ENCODE measurements at regions not wholly inside any gene's neighbourhood (a gene's known extent, or its start where the extent isn't known, plus 50 kb on each side); places are given as distances from the start of the nearest gene placed in this dataset.

DNA sequence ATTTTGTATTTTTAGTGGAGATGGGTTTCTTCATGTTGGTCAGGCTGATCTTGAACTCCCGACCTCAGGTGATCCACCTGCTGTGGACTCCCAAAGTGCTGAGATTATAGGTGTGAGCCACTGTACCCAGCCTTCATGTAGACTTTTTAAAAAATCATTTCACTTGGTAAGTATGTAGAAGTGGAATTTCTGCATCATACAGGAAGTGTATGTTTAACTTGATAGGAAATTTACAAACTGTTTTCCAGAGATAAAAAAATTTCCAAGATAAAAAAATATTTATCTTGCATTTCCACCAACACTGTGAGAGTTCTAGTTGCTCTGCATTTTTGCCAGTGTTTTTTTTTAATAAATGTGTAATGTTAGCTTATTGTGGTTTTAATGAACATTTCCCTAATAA lies 155.8 kb downstream of the ZNF608 start:
- ChIA-PET CTCF (no interaction called here), POLR2A (no interaction called here)
- Mint-ChIP-seq H3K4me3 (no peak overlapping the region), H3K9me3 (no peaks in the 10 kb centered on the region), H3K4me1 (ENCODE audit: low read depth) (no peaks in the 10 kb centered on the region), H3K27ac (no peak overlapping the region), H3K36me3 (ENCODE audit: low read depth) (no peaks in the 10 kb centered on the region), H3K27me3 (peaks cover 6% of the 10 kb centered on the region)
- DNase-seq (no peak), ATAC-seq (no peak)
- intact Hi-C loops (cut with micrococcal nuclease): no loop called here
- TF ChIP-seq CTCF (IDR thresholded peaks at IDR 0.05): no peak

GRCh38 chr5:124587280-124587679 lies 159.2 kb downstream of the ZNF608 start:
- no peak for TF ChIP-seq CTCF (IDR thresholded peaks at IDR 0.05)
- no peak overlapping the region for H3K4me3 Mint-ChIP-seq
- no peaks in the 10 kb centered on the region for H3K9me3 Mint-ChIP-seq
- H3K4me1 Mint-ChIP-seq (ENCODE audit: low read depth): peaks cover 18% of the 10 kb centered on the region
- no peaks in the 10 kb centered on the region for H3K36me3 Mint-ChIP-seq (ENCODE audit: low read depth)
- H3K27me3 Mint-ChIP-seq: peaks cover 6% of the 10 kb centered on the region
- DNase-seq (no peak), ATAC-seq (no peak)
- CTCF ChIA-PET: no interaction called here
- POLR2A ChIA-PET: no interaction called here
- no peak overlapping the region for H3K27ac Mint-ChIP-seq
- intact Hi-C loops (cut with micrococcal nuclease): no loop called here

DNA sequence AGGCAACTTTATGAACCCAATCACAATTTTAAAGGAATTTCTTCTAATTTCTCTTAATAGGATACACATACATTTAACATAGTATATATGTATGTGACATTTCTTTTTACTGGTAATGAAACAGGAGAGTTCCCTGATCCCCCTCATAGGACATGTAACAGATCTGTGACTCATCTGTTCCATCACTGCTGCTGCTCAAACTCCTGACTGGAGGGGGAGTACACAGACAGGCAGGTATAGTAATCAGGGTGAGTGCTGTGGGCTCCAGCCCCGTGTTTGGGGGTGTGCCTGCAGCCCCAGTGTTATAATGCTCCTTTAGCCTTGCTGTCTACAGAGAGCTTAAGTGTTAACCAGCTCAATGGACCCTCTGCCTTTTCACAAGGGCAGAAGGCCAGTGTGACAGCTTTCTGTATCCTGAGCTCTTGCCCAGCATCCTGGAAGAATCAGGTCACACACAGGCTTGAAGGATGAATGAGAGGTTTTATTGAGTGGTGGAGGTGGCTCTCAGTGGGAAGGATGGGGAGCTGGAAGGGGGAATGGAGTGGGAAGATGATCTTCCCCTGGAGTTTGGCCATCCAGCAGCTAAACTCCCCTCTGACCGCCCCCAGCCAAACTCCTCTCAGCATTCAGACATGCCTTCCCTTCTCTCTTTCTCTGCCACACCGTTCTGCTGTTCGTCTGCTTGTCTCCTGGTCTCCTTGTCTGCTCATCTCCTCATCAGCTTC lies 161.3 kb downstream of the ZNF608 start:
- Mint-ChIP-seq H3K4me3 (no peak overlapping the region), H3K9me3 (no peaks in the 10 kb centered on the region), H3K36me3 (ENCODE audit: low read depth) (no peaks in the 10 kb centered on the region), H3K27me3 (peaks cover 6% of the 10 kb centered on the region), H3K27ac (no peak overlapping the region), H3K4me1 (ENCODE audit: low read depth) (peaks cover 18% of the 10 kb centered on the region)
- CTCF ChIA-PET: no interaction called here
- ATAC-seq (peak; percentile 68), DNase-seq (peak; percentile 51)
- POLR2A ChIA-PET: no interaction called here
- intact Hi-C loops (cut with micrococcal nuclease): loop anchor here (5.0 kb wide), 1 partner anchor 62 kb away; no protein-coding TSS in a partner anchor
- TF ChIP-seq CTCF (IDR thresholded peaks at IDR 0.05): no peak

- DNase-seq (peak; percentile 53), ATAC-seq (peak; percentile 92)
- no peak for TF ChIP-seq CTCF (IDR thresholded peaks at IDR 0.05)
- ChIA-PET POLR2A (no interaction called here), CTCF (no interaction called here)
- Mint-ChIP-seq H3K27me3 (peaks cover 4% of the 10 kb centered on the region), H3K4me3 (no peak overlapping the region), H3K27ac (no peak overlapping the region), H3K9me3 (no peaks in the 10 kb centered on the region), H3K36me3 (ENCODE audit: low read depth) (no peaks in the 10 kb centered on the region), H3K4me1 (ENCODE audit: low read depth) (peaks cover 18% of the 10 kb centered on the region)
- intact Hi-C loops (cut with micrococcal nuclease): loop anchor here (5.0 kb wide), 1 partner anchor 64 kb away; no protein-coding TSS in a partner anchor
Measured at GRCh38 chr5:124583469-124584350, 162.7 kb downstream of the ZNF608 start.

- H3K9me3 Mint-ChIP-seq: no peaks in the 10 kb centered on the region
- intact Hi-C loops (cut with micrococcal nuclease): loop anchor here (5.0 kb wide), 1 partner anchor 65 kb away; no protein-coding TSS in a partner anchor
- no peak for TF ChIP-seq CTCF (IDR thresholded peaks at IDR 0.05)
- ATAC-seq (no peak), DNase-seq (no peak)
- ChIA-PET POLR2A (no interaction called here), CTCF (no interaction called here)
- H3K27me3 Mint-ChIP-seq: peaks cover 6% of the 10 kb centered on the region
- H3K27ac Mint-ChIP-seq: no peak overlapping the region
- peaks cover 18% of the 10 kb centered on the region for H3K4me1 Mint-ChIP-seq (ENCODE audit: low read depth)
- H3K36me3 Mint-ChIP-seq (ENCODE audit: low read depth): no peaks in the 10 kb centered on the region
- no peak overlapping the region for H3K4me3 Mint-ChIP-seq
Measured at GRCh38 chr5:124582561-124582840, 163.9 kb downstream of the ZNF608 start.
